DOHH2 (cell line): ENCODE measurements at regions not wholly inside any gene's neighbourhood (a gene's known extent, or its start where the extent isn't known, plus 50 kb on each side); places are given as distances from the start of the nearest gene placed in this dataset.

Experiments used
- H3F3A ChIP-seq: fragments of 200-600 bp; sonication (generic), shearing (Covaris generic); 2 replicates; pipeline ENCODE4 v1.6.0; 2016; ENCODE audit warnings: antibody characterized with exemption, mild to moderate bottlenecking; ENCODE audit not compliant: control insufficient read depth, insufficient read depth
- H3K27ac ChIP-seq: fragments of 200-600 bp; sonication (generic); 2 replicates; pipeline ENCODE4 v1.5.1; 2014; ENCODE audit warnings: low read depth, mild to moderate bottlenecking, low read length, moderate library complexity
- H3K27me3 ChIP-seq: fragments of 200-600 bp; sonication (generic); 2 replicates; pipeline ENCODE4 v1.6.1; 2014; ENCODE audit warnings: mild to moderate bottlenecking, low read length, mixed read lengths; ENCODE audit not compliant: control insufficient read depth
- H3K36me3 ChIP-seq: fragments of 200-600 bp; sonication (generic); 2 replicates; pipeline ENCODE4 v1.6.1; 2014; ENCODE audit warnings: mild to moderate bottlenecking, low read length, moderate library complexity, mixed read lengths; ENCODE audit not compliant: control insufficient read depth
- H3K4me1 ChIP-seq: fragments of 200-600 bp; sonication (generic); 2 replicates; pipeline ENCODE4 v1.6.1; 2014; ENCODE audit warnings: mild to moderate bottlenecking, low read length, mixed read lengths; ENCODE audit not compliant: control insufficient read depth
- H3K4me2 ChIP-seq: fragments of 200-600 bp; sonication (generic); 2 replicates; pipeline ENCODE4 v1.6.0; 2014; ENCODE audit warnings: mild to moderate bottlenecking, low read length, moderate library complexity
- H3K4me3 ChIP-seq: fragments of 200-600 bp; sonication (generic); 2 replicates; pipeline ENCODE4 v1.5.1; 2014; ENCODE audit warnings: mild to moderate bottlenecking, low read length, mixed read lengths
- H3K79me2 ChIP-seq: fragments of 200-600 bp; sonication (generic); 2 replicates; pipeline ENCODE4 v1.6.1; 2014; ENCODE audit warnings: mild to moderate bottlenecking, low read length, mixed read lengths; ENCODE audit not compliant: control insufficient read depth
- H3K9me2 ChIP-seq: fragments of 200-600 bp; sonication (generic); replicated peaks from 2 replicates; pipeline ENCODE4 v1.6.1; 2014; ENCODE audit warnings: mild to moderate bottlenecking, low read length, mixed read lengths; ENCODE audit not compliant: control insufficient read depth
- H3K9me3 ChIP-seq: fragments of 200-600 bp; sonication (generic); 2 replicates; pipeline ENCODE4 v1.6.1; 2014; ENCODE audit warnings: antibody characterized with exemption, low read length, mixed read lengths; ENCODE audit not compliant: control insufficient read depth, insufficient read depth
- H4K20me1 ChIP-seq: fragments of 200-600 bp; sonication (generic); 2 replicates; pipeline ENCODE4 v1.6.0; 2014; ENCODE audit warnings: low read depth, mild to moderate bottlenecking, antibody characterized with exemption, low read length, moderate library complexity; ENCODE audit not compliant: control insufficient read depth, insufficient read depth
- CTCF ChIP-seq: fragments of 200-600 bp; sonication (generic); IDR thresholded peaks from one replicate; pipeline ENCODE4 v1.5.1; 2014; ENCODE audit warnings: antibody characterized with exemption, mild to moderate bottlenecking, low read depth, low read length; ENCODE audit not compliant: poor library complexity, severe bottlenecking
- EZH2phosphoT487 ChIP-seq: fragments of 200-600 bp; sonication (generic); IDR thresholded peaks from 2 replicates; pipeline ENCODE4 v1.6.1; 2017; ENCODE audit warnings: borderline replicate concordance, mild to moderate bottlenecking, antibody characterized with exemption, low read length, moderate library complexity, mixed read lengths

GRCh38 chr21:16634515-16634914 is 878.3 kb upstream of the CXADR start:
- H3K9me2 ChIP-seq: no peaks in the 10 kb centered on the region
- H3F3A ChIP-seq: no peaks in the 10 kb centered on the region
- no peaks in the 10 kb centered on the region for H3K36me3 ChIP-seq
- H3K9me3 ChIP-seq: no peaks in the 10 kb centered on the region
- H3K4me1 ChIP-seq: no peaks in the 10 kb centered on the region
- no peaks in the 10 kb centered on the region for H4K20me1 ChIP-seq
- TF ChIP-seq CTCF: no peak
- H3K27me3 ChIP-seq: no peaks in the 10 kb centered on the region
- H3K79me2 ChIP-seq: no peaks in the 10 kb centered on the region
- H3K27ac ChIP-seq: no peak overlapping the region
- no peak overlapping the region for H3K4me2 ChIP-seq
- no peak overlapping the region for H3K4me3 ChIP-seq

GRCh38 chr21:16640297-16641027 is 872.4 kb upstream of the CXADR start:
- Histone ChIP-seq H3K79me2 (no peaks in the 10 kb centered on the region), H3K36me3 (no peaks in the 10 kb centered on the region), H3K27me3 (no peaks in the 10 kb centered on the region), H3K9me3 (no peaks in the 10 kb centered on the region), H3K27ac (no peak overlapping the region), H4K20me1 (no peaks in the 10 kb centered on the region), H3K4me2 (no peak overlapping the region), H3K4me3 (no peak overlapping the region), H3K9me2 (no peaks in the 10 kb centered on the region), H3F3A (no peaks in the 10 kb centered on the region), H3K4me1 (no peaks in the 10 kb centered on the region)
- TF ChIP-seq EZH2phosphoT487 (no peak), CTCF (no peak)

- no peaks in the 10 kb centered on the region for H3K27me3 ChIP-seq
- no peaks in the 10 kb centered on the region for H3K36me3 ChIP-seq
- no peaks in the 10 kb centered on the region for H3K79me2 ChIP-seq
- no peak overlapping the region for H3K27ac ChIP-seq
- TF ChIP-seq EZH2phosphoT487: no peak
- no peak for TF ChIP-seq CTCF
- no peaks in the 10 kb centered on the region for H3K4me1 ChIP-seq
- no peaks in the 10 kb centered on the region for H3K9me3 ChIP-seq
- H3K9me2 ChIP-seq: no peaks in the 10 kb centered on the region
- no peak overlapping the region for H3K4me3 ChIP-seq
- no peaks in the 10 kb centered on the region for H4K20me1 ChIP-seq
- H3K4me2 ChIP-seq: no peak overlapping the region
- H3F3A ChIP-seq: no peaks in the 10 kb centered on the region
Measured at GRCh38 chr21:16642353-16642752, 870.5 kb upstream of the CXADR start.
